Lower leg skin (tissue), 3 donors: ENCODE measurements at regions not wholly inside any gene's neighbourhood (a gene's known extent, or its start where the extent isn't known, plus 50 kb on each side); places are given as distances from the start of the nearest gene placed in this dataset.

ENCODE experiments used
- CTCF ChIP-seq, 3 donors: fragments of 450-650 bp; IDR thresholded peaks; one replicate each; pipeline ENCODE4 v1.5.1; 2016; ENCODE audit warnings: antibody characterized with exemption in 3 of 3, mild to moderate bottlenecking in 3 of 3, moderate library complexity in 2 of 3
- POLR2A ChIP-seq, 2 donors: fragments of 450-650 bp; IDR thresholded peaks; one replicate each; pipeline ENCODE4 v1.6.1; 2016 to 2017; ENCODE audit warnings: antibody characterized with exemption in 2 of 2, mild to moderate bottlenecking in 1 of 2, moderate library complexity in 1 of 2

- TF ChIP-seq CTCF (IDR thresholded peaks at IDR 0.05) (no peak), POLR2A (IDR thresholded peaks at IDR 0.05) (no peak)
Observed at GRCh38 chr6:74518035-74518434, 687.8 kb downstream of the COL12A1 start.
